Fibroblast of villous mesenchyme (primary cell): ENCODE measurements at regions not wholly inside any gene's neighbourhood (a gene's known extent, or its start where the extent isn't known, plus 50 kb on each side); places are given as distances from the start of the nearest gene placed in this dataset.
"Not testable (repeated sequence)": the region's sequence is repeated elsewhere in the genome, so short reads cannot be mapped to it uniquely, and the experiment has no call there.

ENCODE experiments used
- DNase-seq: peaks from one replicate; pipeline ENCODE4 v3.0.0-alpha.2; 2010; ENCODE audit warnings: low read depth
- H3K4me3 ChIP-seq: 2 replicates; pipeline ENCODE4 v1.5.1; 2011; ENCODE audit warnings: low read depth, mild to moderate bottlenecking, low read length
- CTCF ChIP-seq: IDR thresholded peaks from 2 replicates; pipeline ENCODE4 v1.5.1; 2012; ENCODE audit warnings: low read depth, mild to moderate bottlenecking, low read length; ENCODE audit not compliant: insufficient read depth

GRCh38 chr6:168844821-168845609 is 404.0 kb downstream of the SMOC2 start:
- no peak for TF ChIP-seq CTCF
- H3K4me3 ChIP-seq, result no peak overlapping the region
- DNase-seq, result no peak

- H3K4me3 ChIP-seq, DNase-seq: not testable (repeated sequence)
Observed at GRCh38 chr6:168842632-168843212, 401.7 kb downstream of the SMOC2 start.

- no peak for TF ChIP-seq CTCF
- DNase-seq, result no peak
- H3K4me3 ChIP-seq, result no peak overlapping the region
Observed at GRCh38 chr6:168841609-168842278, 400.8 kb downstream of the SMOC2 start.

GRCh38 chr6:168840932-168841331 is 399.9 kb downstream of the SMOC2 start:
- DNase-seq, H3K4me3 ChIP-seq: not testable (repeated sequence)

GRCh38 chr6:168840299-168840698 is 399.3 kb downstream of the SMOC2 start:
- H3K4me3 ChIP-seq, DNase-seq: not testable (repeated sequence)

- no peak for TF ChIP-seq CTCF
- no peak overlapping the region for H3K4me3 ChIP-seq
- DNase-seq, result no peak
Observed at GRCh38 chr6:168838037-168838399, 397.0 kb downstream of the SMOC2 start.

- no peak for TF ChIP-seq CTCF
- no peak for DNase-seq
- H3K4me3 ChIP-seq, result no peak overlapping the region
Observed at GRCh38 chr6:168837254-168838036, 396.5 kb downstream of the SMOC2 start.

GRCh38 chr6:168835991-168836390 is 395.0 kb downstream of the SMOC2 start:
- TF ChIP-seq CTCF, result no peak
- no peak overlapping the region for H3K4me3 ChIP-seq
- DNase-seq, result no peak
